ENCODE measurements at regions not wholly inside any gene's neighbourhood (a gene's known extent, or its start where the extent isn't known, plus 50 kb on each side); places are given as distances from the start of the nearest gene placed in this dataset.

DNA sequence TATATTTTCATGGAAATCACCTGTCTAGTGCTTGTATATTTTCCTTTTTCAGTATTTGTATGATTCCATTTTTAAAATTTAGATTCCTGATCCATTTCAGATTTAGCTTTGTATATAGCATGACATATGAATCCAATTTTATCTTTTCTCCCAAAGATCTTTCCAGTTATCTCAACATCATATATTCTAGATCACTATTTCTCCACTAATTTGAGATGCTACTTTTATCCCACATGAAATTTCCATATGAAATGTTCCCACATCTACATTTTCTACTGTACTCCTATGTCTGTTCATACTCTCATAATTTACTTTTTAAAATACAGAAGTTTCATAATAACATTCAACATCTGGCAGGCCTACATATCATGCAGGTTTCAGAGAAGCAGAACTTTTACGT lies 1784.1 kb downstream of the SLITRK5 start:
- TF ChIP-seq, protein P1, sequence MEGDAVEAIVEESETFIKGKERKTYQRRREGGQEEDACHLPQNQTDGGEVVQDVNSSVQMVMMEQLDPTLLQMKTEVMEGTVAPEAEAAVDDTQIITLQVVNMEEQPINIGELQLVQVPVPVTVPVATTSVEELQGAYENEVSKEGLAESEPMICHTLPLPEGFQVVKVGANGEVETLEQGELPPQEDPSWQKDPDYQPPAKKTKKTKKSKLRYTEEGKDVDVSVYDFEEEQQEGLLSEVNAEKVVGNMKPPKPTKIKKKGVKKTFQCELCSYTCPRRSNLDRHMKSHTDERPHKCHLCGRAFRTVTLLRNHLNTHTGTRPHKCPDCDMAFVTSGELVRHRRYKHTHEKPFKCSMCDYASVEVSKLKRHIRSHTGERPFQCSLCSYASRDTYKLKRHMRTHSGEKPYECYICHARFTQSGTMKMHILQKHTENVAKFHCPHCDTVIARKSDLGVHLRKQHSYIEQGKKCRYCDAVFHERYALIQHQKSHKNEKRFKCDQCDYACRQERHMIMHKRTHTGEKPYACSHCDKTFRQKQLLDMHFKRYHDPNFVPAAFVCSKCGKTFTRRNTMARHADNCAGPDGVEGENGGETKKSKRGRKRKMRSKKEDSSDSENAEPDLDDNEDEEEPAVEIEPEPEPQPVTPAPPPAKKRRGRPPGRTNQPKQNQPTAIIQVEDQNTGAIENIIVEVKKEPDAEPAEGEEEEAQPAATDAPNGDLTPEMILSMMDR (conservative IDR thresholded peaks at IDR 0.05; ENCODE audit: low read depth in 2 of 2) = no peak
- TF ChIP-seq EZH2 (IDR thresholded peaks at IDR 0.05; ENCODE audit: low read depth, unreplicated experiment) = no peak
- TF ChIP-seq CREB1 (CRISPR knock-in tag; IDR thresholded peaks at IDR 0.05; ENCODE audit: low read depth) = no peak
- no peak for TF ChIP-seq POLR2AphosphoS5 (IDR thresholded peaks at IDR 0.05; ENCODE audit: low read depth)
- TF ChIP-seq ETS1 (IDR thresholded peaks at IDR 0.05) = no peak
- TF ChIP-seq JUNB (IDR thresholded peaks at IDR 0.05; ENCODE audit: unreplicated experiment) = no peak
- no peak for TF ChIP-seq ZNF331 (CRISPR knock-in tag; IDR thresholded peaks at IDR 0.05; ENCODE audit: low read depth)
- TF ChIP-seq EZH2phosphoT487 (IDR thresholded peaks at IDR 0.05; ENCODE audit: unreplicated experiment) = no peak
- TF ChIP-seq, protein P2, sequence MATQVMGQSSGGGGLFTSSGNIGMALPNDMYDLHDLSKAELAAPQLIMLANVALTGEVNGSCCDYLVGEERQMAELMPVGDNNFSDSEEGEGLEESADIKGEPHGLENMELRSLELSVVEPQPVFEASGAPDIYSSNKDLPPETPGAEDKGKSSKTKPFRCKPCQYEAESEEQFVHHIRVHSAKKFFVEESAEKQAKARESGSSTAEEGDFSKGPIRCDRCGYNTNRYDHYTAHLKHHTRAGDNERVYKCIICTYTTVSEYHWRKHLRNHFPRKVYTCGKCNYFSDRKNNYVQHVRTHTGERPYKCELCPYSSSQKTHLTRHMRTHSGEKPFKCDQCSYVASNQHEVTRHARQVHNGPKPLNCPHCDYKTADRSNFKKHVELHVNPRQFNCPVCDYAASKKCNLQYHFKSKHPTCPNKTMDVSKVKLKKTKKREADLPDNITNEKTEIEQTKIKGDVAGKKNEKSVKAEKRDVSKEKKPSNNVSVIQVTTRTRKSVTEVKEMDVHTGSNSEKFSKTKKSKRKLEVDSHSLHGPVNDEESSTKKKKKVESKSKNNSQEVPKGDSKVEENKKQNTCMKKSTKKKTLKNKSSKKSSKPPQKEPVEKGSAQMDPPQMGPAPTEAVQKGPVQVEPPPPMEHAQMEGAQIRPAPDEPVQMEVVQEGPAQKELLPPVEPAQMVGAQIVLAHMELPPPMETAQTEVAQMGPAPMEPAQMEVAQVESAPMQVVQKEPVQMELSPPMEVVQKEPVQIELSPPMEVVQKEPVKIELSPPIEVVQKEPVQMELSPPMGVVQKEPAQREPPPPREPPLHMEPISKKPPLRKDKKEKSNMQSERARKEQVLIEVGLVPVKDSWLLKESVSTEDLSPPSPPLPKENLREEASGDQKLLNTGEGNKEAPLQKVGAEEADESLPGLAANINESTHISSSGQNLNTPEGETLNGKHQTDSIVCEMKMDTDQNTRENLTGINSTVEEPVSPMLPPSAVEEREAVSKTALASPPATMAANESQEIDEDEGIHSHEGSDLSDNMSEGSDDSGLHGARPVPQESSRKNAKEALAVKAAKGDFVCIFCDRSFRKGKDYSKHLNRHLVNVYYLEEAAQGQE (IDR thresholded peaks at IDR 0.05; ENCODE audit: unreplicated experiment) = no peak
- TF ChIP-seq NANOG (IDR thresholded peaks at IDR 0.05; ENCODE audit: borderline replicate concordance) = no peak
- TF ChIP-seq ZNF114 (CRISPR knock-in tag; IDR thresholded peaks at IDR 0.05) = no peak
- no peak for TF ChIP-seq STAT1 (IDR thresholded peaks at IDR 0.05; ENCODE audit: unreplicated experiment)

Measured in GM23338 (cell line).